Activated CD4-positive, CD25-positive, alpha-beta regulatory T cell treated with anti-CD3 and anti-CD28 coated beads, Interleukin-2, amount 50 U/mL, for 24 hours (primary cell): ENCODE measurements at regions not wholly inside any gene's neighbourhood (a gene's known extent, or its start where the extent isn't known, plus 50 kb on each side); places are given as distances from the start of the nearest gene placed in this dataset.
"Not testable (repeated sequence)": the region's sequence is repeated elsewhere in the genome, so short reads cannot be mapped to it uniquely, and the experiment has no call there.

ENCODE experiments used
- ATAC-seq, 2 donors: fragments of 150-1000 bp; cut with Tn5 transposase; one replicate each; pipeline ENCODE4 v1.10.0; 2021; ENCODE audit warnings: mild to moderate bottlenecking in 1 of 2, moderate library complexity in 1 of 2

DNA sequence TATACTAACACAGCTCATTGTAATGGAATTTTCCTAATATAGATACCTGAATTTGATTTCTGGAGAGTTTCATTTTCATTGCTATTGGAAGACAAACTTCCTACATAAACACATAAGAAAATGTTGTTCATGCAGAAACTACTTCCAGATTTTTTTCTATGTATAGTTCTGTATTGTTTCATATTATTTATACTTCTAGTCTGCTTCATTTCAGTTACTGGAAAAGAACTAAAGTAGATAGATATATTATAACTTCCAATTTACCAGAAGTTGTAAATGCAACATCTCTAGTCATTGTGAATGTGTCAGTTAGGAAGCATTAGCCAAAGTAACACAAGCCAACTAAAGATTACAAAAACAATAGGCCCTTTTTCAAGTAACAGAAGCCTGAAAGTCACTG, 147.3 kb upstream of the ZNF385D start:
- ATAC-seq: no peak

DNA sequence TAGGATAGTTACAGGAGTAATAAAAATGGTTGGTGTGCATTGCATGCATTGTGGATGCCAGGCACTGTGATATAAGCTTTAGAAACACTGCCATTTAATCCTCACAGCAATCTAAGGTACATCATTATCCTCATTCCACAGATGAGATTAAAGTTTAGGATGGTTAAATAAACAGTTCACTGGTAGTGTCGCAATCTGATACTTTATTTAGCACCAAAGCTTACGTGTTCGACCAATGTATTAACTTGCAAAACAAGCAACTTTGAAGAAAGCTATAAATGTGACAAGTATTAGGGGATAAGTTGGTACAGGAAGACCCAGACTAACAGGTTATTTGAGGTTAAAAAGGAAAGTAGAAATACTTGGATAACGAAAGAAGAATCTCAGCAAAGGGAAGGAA, 150.5 kb upstream of the ZNF385D start:
- no peak for ATAC-seq

DNA sequence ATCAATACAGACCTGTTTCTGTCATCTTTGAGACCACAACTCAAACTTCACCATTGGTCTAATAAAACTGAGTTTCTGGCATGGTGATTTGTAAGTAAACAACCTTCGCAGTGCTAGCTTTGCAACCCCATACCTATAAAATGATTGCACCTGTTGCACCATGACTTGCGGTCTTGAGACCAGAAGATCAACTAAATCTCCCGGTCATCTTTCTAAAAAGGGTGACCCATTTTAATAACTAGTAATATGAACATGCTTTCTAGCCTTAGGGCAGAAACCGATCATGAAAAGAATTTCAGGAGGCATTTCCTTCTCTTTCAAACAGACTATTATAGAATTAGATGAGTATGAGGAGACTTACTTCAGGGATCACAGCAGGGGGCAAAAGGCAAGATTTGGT, 151.9 kb upstream of the ZNF385D start:
- no peak for ATAC-seq

DNA sequence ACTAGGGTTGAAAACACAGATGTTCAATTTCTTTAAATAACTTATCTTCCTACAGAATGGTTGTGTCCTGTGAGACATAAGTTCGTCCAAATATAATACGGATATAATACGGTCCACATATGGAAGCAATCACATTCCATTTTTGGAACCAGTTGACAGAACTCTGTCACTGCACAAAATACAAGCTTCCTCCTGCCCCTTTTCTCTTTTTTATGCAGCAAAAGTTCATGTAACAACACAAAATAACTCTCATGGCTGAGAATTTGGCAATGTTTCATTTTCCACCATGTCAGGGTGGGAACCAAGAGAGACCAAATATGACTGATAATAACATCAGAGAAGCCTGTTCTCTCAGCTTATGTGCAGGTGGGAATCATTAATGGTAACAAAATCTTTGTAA, 158.1 kb upstream of the ZNF385D start:
- ATAC-seq: no peak

DNA sequence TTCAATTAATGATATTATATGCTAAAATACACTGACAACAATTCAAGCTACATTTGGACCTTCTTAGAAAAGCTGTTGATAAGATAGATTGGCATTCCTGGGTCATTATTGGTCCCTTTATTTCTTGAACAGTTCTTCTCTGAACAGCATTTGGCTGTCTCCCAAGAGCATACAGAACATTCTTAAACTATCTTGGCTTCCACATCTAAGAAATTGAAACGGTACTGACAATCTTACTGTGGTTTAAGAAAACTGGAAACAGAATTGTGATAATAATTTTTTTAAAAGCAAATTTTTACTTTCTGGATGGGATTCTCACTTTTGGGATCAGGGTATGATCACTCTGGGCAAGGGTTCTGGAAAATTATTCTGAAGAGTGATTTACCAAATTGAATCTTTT, 161.7 kb upstream of the ZNF385D start:
- no peak for ATAC-seq

DNA sequence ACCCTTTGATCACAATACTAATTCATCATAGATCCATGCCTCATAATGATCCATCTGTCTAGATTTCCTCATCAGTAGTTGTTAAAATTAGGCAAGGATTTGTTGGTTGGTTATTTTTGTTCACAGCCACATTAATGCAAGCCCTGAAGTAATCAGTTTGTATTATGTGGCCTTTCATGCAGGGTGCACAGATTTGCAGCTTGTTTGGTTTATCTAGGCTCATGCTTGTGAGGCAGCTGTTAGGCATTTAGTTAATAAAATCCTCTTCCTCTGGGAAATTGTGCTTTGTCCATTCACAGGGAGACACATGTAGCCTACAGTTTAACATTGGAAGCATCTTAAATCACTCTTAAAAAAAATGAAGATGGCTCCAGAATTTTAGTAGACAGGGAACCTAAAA, 162.8 kb upstream of the ZNF385D start:
- ATAC-seq: no peak

DNA sequence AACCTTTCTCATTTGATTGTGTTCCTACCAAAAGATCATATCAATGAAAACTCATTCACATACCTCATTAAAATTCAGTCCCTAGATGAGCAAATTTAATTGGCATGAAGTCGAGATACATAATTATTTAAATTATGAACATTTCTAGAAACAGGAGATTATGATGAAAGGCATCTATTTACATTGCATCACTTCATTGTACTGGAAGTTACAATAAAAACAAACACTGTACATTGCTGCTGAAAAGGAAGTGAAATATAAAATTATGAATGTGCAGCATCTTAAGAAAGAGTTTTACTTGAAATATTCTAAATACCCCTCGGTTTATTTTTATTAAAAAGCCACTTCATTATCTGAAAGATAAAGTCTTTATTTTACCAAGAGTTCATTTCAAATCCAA, 163.4 kb upstream of the ZNF385D start:
- ATAC-seq: no peak

DNA sequence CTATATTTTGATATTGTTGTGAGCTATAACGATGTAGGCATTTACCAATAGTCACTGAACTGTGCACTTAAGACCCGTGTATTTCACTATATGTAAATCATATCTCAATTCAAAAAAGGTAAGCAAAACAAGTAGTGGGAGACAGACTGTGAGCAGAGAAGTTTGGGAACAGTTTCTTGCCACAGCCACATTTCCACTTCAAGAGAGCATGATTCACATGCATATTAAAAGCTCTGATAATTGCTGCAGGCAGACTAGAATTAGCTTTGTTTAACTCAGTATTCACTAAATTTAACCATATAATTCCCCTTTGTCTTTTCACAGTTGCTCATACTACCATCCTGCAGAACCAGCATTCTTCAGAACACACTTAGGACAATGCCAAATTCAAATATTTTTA, 168.4 kb upstream of the ZNF385D start:
- no peak for ATAC-seq

DNA sequence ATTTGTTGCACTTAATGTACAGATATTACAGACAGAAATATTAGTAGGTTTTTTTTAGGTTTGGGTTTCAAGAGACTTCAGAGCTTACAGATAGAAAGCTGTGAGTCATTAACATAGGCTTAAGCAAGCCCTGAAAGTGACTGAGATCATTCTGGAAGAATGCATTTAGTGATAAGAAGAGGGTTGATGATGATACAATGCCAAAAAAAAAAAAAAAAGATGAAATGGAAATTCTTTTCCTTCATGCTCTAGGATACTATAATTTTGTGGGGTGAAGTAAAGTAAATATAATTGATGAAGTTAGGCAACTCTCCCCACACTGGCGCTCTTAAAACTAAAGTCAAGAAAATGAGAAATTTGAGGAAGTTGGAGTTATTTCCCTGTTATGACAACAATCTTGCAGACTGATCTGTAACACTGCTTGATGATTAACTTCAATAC, 169.4 kb upstream of the ZNF385D start:
- ATAC-seq: no peak

DNA sequence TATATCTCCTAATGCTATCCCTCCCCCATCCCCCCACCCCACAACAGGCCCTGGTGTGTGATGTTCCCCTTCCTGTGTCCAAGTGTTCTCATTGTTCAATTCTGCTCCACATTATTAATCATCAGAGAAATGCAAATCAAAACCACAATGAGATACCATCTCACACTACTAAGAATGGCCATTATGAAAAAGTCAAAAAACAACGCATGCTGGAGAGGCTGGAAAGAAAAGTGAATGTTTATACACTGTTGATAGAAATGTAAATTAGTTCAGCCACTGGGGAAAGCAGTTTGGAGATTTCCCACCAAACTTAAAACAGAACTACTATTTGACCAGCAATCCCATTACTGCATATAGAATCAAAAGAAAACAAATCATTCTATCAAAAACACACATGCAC, 172.1 kb upstream of the ZNF385D start:
- not testable (repeated sequence) for ATAC-seq

DNA sequence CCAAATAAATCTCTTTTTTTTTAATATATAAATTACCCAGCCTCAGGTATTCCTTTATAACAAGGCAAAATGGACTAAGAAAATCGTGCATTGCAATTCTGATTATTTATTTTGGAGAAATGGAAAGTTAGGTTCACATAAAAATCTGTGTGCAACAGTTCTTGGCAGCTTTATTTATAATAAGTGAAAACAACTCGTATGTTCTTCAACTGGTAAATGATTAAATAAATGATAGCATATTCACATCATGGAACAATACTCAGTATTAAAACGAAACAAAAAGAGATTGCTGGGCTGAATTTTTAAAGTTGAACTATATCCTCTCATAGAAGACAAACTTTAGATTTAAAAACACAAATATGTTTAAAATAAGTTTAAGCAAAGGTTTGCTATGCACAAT, 176.3 kb upstream of the ZNF385D start:
- ATAC-seq: no peak

DNA sequence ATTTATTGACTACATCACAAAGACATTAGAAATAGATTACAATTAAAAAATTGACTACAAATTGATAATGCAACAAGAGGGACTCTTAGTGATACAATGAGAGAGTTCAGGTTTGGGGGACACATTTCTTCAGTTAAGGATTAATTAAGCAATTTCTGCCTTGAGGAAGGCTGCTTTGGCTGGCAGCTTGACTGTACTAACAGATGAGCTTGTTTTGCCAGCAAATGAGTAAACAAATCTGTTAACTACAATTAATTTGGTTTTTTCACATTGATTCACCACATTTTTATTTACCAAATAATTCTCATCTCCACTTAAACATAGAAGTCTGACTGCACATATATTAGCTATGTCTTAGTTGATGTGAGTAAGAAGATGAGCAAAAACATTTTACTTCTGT, 183.6 kb upstream of the ZNF385D start:
- no peak for ATAC-seq

DNA sequence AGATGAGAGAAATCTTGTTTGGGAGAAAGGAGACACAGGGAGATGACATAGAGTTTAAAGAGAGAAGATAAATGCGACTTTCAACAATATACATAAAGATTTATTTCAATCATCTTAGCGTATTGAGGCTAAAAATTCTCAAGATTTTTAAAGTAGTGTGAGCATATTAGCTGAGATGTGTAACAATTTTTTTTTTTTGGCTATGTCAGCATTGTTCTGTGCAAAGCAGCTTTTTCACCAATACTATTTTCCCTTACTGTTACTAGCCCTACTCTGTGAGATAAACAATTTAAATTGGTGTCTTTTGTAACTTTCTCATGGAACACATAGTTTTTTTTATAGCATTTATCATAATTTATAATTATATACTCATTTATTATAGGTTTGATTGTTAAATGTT, 185.2 kb upstream of the ZNF385D start:
- ATAC-seq: no peak

DNA sequence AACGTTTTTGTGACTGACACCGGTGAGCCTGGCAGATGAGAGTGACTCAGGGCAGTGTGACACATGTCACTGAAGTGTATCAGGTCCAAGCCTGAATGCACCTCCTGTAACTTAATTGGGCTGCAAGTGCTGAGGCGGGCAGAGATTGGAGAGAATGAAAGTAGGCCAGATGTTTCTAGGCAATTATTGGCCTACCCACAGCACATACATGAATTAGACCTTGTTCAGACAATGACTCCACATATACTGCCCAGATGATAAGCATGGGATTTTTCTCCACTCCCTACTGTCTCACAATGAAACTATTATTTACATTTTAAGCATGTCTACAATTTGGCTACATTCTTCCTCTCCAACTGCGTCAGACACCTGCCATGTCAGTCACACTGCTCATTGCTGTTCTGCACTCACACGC, 187.3 kb upstream of the ZNF385D start:
- no peak for ATAC-seq

DNA sequence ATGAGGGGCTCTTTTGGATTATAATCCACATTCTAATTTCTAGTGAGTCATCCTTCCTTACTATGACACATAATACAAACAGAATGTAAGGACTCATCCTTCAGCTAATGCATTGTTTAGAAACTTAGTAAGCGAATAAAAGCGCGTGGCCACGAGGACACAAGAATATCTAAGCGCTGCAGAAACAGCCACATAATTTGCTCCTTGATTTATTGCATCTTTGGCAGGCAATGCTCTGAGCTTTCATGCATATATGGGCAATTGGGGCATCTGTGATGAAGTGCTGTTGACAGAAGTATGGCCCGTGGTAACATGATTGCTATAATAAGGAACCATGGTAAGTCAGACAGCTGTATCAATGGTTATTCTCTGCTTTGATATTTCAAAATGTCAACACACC, 191.3 kb upstream of the ZNF385D start:
- no peak for ATAC-seq

DNA sequence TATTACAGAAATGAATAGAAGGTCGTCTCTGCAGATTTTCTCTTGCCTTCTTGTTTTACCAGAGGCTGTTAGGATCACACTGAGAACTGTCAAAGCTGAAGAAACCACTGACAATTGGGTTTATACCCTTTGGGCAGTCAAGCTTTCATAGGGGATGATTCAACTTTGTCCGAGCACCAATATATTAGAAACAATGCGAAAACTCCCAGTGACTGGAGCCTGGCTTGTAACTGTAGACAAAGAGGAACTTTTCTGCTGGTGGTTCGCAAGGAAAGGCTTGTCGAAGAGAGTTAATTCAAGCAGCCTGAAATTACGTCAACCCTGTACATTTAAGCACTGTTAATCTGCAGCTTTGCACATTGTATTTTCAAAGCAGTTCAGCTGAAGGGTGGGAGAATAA, 193.2 kb upstream of the ZNF385D start:
- no peak for ATAC-seq

DNA sequence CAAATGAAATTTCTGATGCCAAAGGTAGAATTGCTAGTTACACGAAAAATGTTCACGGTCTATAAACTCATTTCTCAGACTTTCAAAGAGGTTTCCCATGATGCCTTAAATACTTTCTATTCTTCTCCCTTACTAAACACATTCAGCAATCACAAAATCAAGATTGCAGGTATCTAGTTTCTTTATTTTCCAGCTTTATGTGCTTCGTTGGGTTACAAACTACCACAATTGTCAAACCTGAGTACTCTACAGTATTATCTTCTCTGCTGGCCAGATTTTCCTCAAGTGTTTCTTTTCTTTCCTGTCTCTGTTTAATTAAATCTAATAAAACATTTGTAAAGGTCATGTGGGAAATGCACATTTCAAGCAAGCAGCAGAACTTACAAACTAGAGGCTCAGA, 201.8 kb upstream of the ZNF385D start:
- no peak for ATAC-seq

DNA sequence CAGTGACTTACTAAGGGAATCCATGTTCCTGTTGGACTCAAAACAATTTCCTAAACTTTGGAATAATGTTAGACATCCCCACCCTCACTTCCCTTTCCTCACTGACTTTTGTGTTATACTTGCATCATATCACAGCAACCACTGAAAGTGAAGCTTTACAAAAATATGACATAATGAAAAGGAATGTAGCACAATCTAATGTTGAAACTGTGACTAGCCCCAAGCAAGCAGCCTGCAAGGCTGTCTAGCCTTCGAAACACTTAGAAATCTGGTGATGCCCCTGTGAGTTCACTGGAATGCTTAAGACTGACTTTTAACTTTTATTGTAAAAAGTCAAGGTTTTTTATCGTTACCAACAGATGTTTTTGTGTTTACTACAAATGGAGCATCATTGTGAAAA, 203.7 kb upstream of the ZNF385D start:
- ATAC-seq: no peak

DNA sequence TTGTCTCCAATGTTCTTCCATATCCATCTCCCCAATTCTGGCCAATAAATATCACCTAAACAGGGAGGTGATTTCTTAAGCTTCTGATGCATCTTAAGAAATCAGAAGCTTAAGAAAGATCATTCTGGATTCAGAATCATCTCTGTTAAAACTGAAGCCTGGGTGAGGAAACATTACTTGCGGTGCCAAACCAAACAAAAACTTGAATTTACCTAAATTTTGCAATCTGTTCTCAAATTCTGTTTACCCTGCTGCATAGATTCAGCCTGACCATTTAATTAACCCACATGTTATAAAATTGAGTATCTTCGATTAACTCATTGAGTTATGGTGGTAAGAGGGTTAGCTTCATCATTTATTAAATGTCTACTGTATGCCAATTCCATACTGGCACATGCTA, 204.4 kb upstream of the ZNF385D start:
- no peak for ATAC-seq

DNA sequence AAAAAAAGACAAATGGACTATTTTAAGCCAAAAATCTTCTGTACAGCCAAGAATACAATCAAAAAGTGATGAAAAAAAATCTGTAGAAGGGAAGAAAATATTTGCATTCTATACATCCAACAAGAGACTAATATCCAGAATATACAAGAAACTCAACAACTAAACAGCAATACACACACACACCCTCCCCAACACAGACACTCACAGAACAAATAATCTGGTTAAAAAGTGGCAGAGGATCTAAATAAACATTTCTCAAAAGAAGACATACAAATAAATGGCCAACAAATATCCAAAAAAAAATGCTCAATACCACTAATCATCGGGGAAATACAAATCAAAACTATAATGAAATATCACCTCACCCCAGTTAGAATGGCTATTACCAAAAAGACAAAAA, 209.0 kb upstream of the ZNF385D start:
- no peak for ATAC-seq

DNA sequence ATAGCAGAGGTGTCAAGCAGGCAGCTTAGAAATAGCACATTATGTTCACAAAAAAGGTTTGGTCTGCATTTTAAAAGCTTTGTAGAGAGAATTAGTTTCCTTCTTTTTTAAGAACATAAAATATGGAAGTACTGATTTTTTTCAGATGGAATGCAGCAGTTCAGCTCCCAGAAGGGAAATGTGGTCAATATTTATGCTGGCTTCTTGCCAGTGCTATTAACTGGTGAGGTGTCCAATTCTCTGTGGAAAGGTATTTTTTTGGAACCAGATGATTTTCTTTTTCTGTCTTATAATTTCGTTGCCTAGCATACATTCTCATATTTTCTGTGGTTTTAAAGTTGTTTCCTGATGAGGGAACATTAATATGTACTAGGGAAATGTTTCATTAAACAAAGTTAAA, 211.4 kb upstream of the ZNF385D start:
- ATAC-seq: no peak

DNA sequence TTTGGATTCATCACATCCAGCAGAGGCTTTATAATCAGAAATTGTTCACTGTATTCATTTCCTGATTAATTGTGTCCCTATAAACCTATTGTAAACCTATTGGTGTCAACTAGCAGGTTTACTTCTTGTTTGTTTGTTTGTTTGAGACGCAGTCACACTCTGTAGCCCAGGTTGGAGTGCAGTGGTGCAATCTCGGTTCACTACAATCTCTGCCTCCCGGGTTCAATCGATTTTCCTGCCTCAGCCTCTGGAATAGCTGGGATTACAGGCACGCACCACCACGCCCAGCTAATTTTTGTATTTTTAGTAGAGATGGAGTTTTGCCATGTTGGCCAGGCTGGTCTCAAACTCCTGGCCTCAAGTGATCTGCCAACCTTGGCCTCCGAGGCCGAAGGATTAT, 215.4 kb upstream of the ZNF385D start:
- ATAC-seq: not testable (repeated sequence)

DNA sequence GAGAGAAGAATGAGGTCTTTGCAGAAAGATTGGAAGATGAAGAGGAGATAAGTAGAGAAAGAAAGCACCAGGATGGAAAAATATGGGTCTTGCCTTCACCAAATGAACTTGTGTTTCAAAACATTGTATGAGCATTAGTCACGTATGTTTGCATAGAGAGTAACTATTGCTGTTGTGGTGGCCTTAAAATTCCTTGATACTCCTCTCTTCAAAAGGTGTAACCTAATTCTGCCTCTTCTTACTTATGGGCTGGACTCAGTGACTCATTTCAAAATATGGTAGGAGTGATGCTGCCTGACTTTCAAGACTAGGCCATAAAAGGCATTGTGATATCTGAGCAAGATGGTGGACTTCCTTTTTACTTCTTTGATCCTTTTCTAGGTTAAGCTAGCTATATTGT, 228.7 kb upstream of the ZNF385D start:
- no peak for ATAC-seq

DNA sequence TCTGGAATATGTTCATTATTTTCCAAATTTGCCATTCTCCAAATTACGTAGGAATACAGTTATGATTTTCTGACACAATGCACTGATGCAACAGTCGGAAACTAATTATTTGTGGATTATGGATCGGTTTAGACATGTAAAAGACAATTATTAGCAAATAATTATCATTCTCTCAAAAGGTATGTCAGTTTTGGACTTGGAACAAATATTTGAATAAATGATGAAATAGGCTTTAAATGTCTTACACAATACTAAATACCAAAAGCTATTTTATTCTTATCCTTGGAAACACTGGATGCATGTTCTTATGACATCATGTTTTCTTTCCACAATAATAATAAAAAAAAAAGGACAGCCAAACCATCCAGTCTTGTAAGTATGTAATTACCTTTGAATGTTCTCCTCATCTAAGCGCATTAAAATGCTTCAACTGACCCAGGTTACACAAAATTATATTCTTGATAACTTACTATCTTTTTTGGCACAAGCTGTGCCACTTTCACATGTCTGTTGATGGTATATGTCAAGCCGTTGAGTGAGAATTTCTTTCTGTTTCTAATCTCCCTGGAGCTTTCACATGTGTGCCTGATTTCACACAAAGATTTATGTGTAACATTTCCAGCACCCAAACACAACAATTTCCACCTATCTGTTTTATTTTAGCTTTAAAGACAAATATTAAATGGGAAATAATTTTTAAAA, 238.5 kb upstream of the ZNF385D start:
- no peak for ATAC-seq

DNA sequence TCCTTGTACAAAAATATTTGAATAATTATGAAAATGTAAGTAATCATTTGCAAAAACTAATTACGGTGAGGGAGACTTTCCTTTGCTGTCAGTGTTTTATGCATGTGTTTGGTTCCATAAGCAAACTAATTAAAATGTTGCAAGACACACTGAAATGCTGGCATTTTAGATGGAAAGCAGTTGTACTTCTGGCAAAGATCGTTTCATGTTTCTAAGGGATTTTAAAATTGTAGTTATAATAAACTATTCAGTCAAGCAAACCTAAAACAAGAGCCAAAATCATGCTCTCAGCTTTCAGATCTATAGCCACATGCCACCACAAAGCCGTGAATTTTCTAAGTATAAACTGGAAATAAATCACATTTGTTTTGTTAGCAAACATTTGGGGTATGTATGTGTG, 240.1 kb upstream of the ZNF385D start:
- no peak for ATAC-seq
